Progenitor cell of endocrine pancreas (in vitro differentiated cells): ENCODE measurements at regions not wholly inside any gene's neighbourhood (a gene's known extent, or its start where the extent isn't known, plus 50 kb on each side); places are given as distances from the start of the nearest gene placed in this dataset.

ENCODE experiments used
- DNase-seq: peaks from one replicate; pipeline ENCODE4 v3.0.0; 2021; ENCODE audit warnings: low spot score; ENCODE audit not compliant: unreplicated experiment
- H3K27ac Mint-ChIP-seq: 2 replicates; pipeline ENCODE4 v1.8.0; 2021; ENCODE audit warnings: mild to moderate bottlenecking, moderate library complexity, mixed read lengths
- H3K27me3 Mint-ChIP-seq: 2 replicates; pipeline ENCODE4 v1.8.0; 2021; ENCODE audit warnings: mixed read lengths
- H3K36me3 Mint-ChIP-seq: 2 replicates; pipeline ENCODE4 v1.8.0; 2022; ENCODE audit warnings: mixed read lengths; ENCODE audit not compliant: insufficient read depth
- H3K4me1 Mint-ChIP-seq: 2 replicates; pipeline ENCODE4 v1.8.0; 2021; ENCODE audit warnings: low read depth, mixed read lengths
- H3K4me3 Mint-ChIP-seq: 2 replicates; pipeline ENCODE4 v1.8.0; 2021; ENCODE audit warnings: low read depth, mild to moderate bottlenecking, moderate library complexity, mixed read lengths
- H3K9me3 Mint-ChIP-seq: 2 replicates; pipeline ENCODE4 v1.8.0; 2021; ENCODE audit warnings: low read depth, mixed read lengths
- TF ChIP-seq, protein P1 (sequence below): fragments of 200-600 bp; sonication (generic); IDR thresholded peaks from one replicate; pipeline ENCODE4 v1.5.0; 2021; ENCODE audit warnings: antibody characterized with exemption, mild to moderate bottlenecking; ENCODE audit not compliant: unreplicated experiment

DNA sequence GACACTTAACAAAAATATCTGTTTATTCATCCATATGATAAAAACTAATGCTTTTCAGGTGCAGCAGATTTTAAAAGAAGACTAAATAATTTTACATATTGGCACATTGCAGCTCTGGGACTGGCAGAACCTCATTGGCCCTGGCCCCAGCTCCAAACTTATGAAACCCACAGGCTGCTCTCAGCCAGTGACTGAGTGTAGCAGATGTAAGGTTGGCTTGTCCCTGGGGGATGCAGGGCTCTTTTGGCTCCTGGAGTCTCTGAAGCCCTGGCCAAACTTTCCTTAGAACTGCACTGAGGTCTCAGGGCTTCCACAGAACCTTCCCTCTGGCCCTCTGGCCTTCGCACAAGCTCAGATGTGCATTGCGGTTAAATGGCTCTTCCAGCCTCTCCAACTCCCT lies 725.0 kb upstream of the SOX11 start:
- TF ChIP-seq, protein P1, sequence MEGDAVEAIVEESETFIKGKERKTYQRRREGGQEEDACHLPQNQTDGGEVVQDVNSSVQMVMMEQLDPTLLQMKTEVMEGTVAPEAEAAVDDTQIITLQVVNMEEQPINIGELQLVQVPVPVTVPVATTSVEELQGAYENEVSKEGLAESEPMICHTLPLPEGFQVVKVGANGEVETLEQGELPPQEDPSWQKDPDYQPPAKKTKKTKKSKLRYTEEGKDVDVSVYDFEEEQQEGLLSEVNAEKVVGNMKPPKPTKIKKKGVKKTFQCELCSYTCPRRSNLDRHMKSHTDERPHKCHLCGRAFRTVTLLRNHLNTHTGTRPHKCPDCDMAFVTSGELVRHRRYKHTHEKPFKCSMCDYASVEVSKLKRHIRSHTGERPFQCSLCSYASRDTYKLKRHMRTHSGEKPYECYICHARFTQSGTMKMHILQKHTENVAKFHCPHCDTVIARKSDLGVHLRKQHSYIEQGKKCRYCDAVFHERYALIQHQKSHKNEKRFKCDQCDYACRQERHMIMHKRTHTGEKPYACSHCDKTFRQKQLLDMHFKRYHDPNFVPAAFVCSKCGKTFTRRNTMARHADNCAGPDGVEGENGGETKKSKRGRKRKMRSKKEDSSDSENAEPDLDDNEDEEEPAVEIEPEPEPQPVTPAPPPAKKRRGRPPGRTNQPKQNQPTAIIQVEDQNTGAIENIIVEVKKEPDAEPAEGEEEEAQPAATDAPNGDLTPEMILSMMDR = no peak
- Mint-ChIP-seq H3K9me3 (no peaks in the 10 kb centered on the region), H3K36me3 (no peaks in the 10 kb centered on the region), H3K4me1 (no peaks in the 10 kb centered on the region), H3K27ac (no peak overlapping the region), H3K4me3 (no peak overlapping the region), H3K27me3 (peaks cover 4% of the 10 kb centered on the region)
- no peak for DNase-seq

DNA sequence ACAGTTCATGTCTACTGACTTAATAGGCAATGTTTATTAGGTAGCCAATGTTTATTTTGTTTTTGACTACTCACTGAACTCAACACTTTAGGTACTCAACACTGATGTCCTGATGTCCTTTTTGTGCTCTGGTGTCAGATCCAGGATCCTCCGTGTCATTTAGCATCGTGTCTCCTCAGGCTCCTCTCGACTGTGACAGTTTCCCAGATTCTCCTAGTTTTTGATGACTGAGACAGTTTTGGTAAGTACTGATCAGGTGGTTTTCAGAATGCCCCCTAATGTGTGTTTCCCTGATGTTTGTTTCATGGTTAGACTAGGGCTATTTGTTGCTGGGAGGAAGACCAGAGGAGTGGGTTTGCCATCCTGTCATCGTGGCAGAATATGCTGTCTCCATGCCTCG lies 719.7 kb upstream of the SOX11 start:
- no peak overlapping the region for H3K4me3 Mint-ChIP-seq
- no peaks in the 10 kb centered on the region for H3K36me3 Mint-ChIP-seq
- peaks cover 4% of the 10 kb centered on the region for H3K27me3 Mint-ChIP-seq
- no peak for DNase-seq
- no peak overlapping the region for H3K27ac Mint-ChIP-seq
- H3K9me3 Mint-ChIP-seq = no peaks in the 10 kb centered on the region
- no peaks in the 10 kb centered on the region for H3K4me1 Mint-ChIP-seq
- TF ChIP-seq, protein P1 = no peak

DNA sequence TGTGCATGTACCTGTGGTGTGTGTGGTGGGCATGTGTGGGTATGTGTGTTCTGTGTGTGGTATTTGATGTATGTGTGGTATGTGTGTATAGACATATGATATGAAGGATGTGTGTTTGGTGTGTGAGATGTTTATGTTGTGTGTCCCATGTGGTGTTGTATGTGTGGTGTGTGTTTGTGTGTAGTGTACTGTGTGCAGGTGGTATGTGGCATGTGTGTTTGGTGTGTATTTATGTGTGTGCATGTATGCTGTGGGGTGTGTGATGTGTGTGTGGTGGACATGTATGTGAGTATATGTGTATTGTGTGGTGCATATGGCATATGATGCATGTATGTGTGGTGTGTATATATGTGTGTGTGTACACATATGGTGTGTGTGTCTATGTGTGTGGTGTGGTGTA lies 718.8 kb upstream of the SOX11 start:
- no peak overlapping the region for H3K27ac Mint-ChIP-seq
- TF ChIP-seq, protein P1 = no peak
- DNase-seq = no peak
- no peaks in the 10 kb centered on the region for H3K36me3 Mint-ChIP-seq
- peaks cover 4% of the 10 kb centered on the region for H3K27me3 Mint-ChIP-seq
- H3K4me1 Mint-ChIP-seq = no peaks in the 10 kb centered on the region
- no peaks in the 10 kb centered on the region for H3K9me3 Mint-ChIP-seq
- no peak overlapping the region for H3K4me3 Mint-ChIP-seq

DNA sequence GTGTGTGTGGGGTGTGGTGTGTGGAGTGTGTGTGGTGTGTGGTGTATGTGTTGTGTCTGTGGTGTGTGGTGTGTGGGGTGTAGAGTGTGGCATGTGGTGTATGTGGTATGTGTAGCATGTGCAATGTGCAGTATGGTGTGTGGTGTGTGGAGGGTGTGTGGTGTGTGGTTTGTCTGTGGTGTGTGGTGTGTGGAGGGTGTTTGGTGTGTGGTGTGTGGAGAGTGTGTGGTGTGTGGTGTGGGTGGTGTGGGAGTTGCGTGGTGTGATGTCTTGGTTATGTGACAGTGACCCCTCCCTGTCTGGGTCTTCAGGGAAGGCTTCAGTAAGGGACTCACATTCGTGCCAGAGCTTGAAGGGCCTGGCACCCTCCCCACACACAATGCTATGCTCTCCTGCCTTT lies 718.2 kb upstream of the SOX11 start:
- no peaks in the 10 kb centered on the region for H3K4me1 Mint-ChIP-seq
- peaks cover 4% of the 10 kb centered on the region for H3K27me3 Mint-ChIP-seq
- no peak overlapping the region for H3K27ac Mint-ChIP-seq
- TF ChIP-seq, protein P1 = no peak
- H3K36me3 Mint-ChIP-seq = no peaks in the 10 kb centered on the region
- no peaks in the 10 kb centered on the region for H3K9me3 Mint-ChIP-seq
- H3K4me3 Mint-ChIP-seq = no peak overlapping the region
- DNase-seq = no peak

DNA sequence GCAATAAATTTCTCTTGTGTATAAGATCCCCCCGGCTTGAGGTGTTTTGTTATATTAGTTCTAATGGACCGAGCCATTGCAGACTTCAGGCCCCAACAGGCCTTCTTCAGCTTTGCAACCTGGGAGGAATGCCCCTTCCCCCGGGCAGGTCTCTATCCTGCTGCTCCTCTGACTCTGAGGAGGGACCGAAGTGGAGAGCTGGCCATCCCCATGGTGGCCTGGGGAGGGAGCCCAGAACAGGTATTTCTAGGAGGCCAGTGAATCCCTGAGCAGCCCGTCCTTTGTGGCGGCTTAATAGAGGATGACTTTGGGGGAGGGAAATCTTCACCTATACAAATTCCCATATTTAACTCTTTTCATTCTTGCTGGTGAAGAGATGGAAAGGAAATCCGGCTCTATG lies 715.8 kb upstream of the SOX11 start:
- DNase-seq = no peak
- Mint-ChIP-seq H3K4me1 (no peaks in the 10 kb centered on the region), H3K9me3 (no peaks in the 10 kb centered on the region), H3K27me3 (no peaks in the 10 kb centered on the region), H3K36me3 (no peaks in the 10 kb centered on the region), H3K27ac (no peak overlapping the region), H3K4me3 (no peak overlapping the region)
- TF ChIP-seq, protein P1 = no peak
